GM21576 (cell line): ENCODE measurements at regions not wholly inside any gene's neighbourhood (a gene's known extent, or its start where the extent isn't known, plus 50 kb on each side); places are given as distances from the start of the nearest gene placed in this dataset.
A peak's percentile ranks its signal among the peaks of the same experiment; 100 is the strongest.
"Not testable (repeated sequence)": the region's sequence is repeated elsewhere in the genome, so short reads cannot be mapped to it uniquely, and the experiment has no call there.

Experiments
- ATAC-seq: cut with Tn5 transposase; IDR thresholded peaks from one replicate; pipeline ENCODE4 v1.9.1; 2021; ENCODE audit warnings: mild to moderate bottlenecking, moderate library complexity; ENCODE audit not compliant: unreplicated experiment

DNA sequence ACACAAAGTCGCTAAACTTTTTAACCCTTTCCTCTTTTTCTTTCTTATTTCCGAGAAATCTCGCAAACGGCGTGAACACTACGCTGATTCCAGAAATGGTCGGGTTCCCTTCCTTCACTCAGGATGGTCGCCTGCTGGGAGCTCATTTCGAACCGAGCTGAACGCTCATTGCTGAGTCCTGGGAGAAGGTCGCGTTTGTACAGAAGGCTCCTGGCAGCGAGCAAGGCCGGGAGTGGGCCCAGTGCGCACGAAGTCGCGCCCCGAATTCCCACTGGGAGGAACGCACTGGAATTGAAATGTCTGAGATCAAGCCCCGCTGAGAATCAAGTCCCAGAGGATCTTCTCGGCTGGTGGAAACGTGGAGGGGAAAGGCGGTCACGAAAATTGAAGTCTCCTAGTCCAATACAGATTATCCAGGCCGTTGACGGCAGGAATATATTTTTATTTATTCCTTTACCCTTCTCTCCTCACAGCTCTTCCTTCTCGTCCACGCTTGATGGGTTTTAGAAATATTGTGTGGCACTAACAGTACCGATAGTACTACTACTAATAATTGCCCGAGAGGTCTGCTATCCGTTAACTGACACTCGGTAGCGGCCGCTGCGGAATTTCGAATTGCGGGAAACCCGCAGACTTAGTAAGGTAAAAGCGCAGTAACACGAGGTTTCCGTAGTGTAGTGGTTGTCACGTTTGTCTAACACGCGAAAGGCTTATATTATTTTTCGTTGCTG lies 207.2 kb upstream of the ZNF184 start:
- ATAC-seq = no peak

- ATAC-seq = no peak
Observed at GRCh38 chr6:27679308-27679963, 206.5 kb upstream of the ZNF184 start.

DNA sequence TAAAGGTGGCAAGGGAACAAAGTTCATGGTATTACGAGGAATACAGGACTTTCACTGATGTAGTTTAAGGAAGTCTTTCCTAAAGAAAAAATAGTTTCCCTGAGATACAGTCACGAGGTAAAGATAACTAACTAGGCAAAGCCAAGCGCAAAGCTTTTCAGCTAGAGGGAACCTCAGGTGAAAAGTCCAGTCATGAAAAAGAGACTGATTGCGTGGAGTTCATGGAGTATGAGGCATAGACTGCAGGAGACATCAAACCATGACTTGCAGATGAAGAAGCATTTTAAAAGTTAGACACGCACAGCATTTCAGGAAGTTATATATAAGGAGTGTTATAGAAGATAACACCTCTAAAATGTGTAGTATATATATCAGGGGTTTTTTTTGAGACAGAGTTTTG lies 205.6 kb upstream of the ZNF184 start:
- no peak for ATAC-seq

DNA sequence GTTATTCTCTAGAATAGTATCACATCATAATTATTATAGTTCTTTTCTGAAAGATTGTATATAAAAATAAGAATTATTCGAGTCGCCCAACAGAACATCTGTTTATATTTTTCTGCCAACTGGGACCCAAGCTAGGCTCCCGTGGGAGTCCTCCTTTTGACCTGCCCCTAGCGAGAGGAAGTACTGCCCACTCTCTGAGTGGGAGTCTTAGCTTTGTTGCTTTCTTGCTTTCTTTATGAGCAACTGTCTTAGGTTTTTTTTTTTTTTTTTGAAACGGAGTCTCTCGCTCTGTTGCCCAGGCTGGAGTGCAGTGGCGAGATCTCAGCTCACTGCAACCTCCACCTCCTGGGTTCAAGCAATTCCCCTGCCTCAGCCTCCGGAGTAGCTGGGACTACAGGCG lies 202.0 kb upstream of the ZNF184 start:
- ATAC-seq = no peak

- peak; percentile 39 for ATAC-seq
Observed at GRCh38 chr6:27672113-27672799, 199.4 kb upstream of the ZNF184 start.

DNA sequence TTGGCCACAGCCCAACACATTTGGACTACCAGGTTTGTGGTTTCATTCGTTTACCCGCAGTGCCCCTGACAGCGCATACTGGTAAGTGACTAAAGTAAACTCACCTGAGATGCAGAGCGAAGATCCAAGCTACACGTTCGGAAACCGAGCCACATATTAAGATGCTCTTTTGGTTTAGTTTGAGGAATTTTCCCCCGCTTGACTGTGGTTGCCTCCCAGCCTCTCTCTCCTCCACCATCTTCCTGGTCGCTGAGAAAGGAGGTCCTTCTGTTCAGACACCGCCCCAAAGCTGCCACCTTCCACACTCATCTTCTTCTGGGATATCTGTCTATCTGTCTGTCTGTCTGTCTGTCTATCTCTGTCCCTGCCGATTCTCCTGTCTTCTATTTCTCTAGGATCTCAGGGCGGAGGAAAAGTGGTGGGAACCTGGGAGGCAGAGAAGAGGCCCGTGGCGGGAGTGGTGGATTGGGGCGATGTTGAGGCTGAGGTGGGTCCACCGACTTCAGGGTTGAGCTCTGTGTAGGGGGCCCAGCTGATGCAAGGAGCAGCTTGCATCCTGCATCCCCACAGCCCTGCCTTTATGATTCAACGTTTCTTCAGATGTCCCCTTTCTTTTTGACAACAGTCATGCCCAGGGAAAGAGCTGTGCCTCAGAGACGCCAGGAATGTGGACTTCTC lies 196.9 kb upstream of the ZNF184 start:
- no peak for ATAC-seq

- no peak for ATAC-seq
Observed at GRCh38 chr6:27669295-27669623, 196.4 kb upstream of the ZNF184 start.

DNA sequence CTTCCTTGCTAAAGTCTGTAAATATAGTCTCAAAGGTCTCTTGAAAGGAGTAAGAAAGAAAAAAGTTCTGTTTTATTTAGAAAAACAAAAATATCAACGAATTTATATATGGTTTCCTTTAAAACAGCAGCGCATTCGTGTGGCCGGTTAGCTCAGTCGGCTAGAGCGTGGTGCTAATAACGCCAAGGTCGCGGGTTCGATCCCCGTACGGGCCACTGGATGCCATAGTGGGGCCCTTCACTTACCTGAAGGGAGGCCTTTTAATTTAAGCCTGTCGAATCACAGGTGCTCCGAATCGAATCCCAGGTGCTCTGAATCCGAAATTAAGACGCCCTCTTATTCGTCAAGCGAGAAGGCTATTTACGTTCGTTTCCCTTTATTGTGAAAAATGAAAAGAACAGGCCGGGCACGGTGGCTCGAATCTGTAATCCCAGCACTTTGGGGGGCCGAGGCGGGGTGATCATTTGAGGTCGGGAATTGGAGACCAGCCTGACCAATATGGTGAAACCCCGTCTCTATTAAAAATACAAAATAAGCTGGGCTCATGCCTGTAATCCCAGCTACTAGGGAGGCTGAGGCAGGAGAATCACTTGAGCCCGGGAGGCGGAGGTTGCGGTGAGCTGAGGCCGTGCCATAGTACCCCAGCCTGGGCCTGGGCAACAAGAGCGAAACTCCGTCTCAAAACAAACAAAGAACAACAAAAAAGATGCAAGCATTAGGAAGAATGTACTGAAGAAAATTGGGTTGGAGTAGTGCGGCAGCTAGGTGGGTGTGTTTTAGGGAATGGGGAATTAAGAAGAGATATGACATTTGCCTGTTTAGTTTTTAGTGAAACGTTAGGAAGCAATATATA lies 195.8 kb upstream of the ZNF184 start:
- ATAC-seq = no peak

DNA sequence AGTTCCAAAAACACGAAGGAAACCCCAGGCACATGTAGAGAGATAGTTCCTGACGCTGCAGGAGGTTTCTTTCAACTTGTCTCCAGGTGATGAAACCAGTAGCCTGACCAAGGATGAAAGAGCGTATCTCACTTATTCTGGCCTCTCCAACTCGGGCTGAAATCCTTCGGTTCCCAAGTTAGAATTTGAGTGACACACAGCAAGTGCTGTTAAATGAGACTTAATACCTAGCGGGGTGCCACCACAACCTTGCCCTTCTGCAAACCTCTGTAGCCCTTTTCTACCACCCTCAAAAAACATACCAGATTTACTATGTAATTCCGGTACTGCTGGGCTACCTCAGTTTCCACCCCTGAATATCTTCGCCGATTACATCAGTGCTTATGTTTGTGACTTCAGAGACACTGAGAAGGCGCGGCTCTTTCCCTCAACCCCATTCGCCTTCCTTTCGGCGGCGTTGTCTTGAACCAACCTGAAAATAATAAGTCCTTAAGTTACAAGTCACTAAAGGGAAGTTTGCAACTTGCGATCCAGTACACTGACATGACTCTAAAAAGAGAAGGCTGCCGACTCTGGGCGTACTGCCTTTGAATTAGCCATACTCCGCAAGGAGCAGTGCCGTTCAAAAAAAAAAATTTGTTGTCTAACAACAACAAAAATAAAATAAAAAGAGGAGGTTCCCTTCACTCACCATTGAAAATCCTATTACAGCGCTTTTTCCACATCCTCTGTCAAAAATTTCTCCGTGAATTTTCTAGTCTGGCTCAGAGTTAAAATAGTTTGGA lies 194.9 kb upstream of the ZNF184 start:
- ATAC-seq = no peak

DNA sequence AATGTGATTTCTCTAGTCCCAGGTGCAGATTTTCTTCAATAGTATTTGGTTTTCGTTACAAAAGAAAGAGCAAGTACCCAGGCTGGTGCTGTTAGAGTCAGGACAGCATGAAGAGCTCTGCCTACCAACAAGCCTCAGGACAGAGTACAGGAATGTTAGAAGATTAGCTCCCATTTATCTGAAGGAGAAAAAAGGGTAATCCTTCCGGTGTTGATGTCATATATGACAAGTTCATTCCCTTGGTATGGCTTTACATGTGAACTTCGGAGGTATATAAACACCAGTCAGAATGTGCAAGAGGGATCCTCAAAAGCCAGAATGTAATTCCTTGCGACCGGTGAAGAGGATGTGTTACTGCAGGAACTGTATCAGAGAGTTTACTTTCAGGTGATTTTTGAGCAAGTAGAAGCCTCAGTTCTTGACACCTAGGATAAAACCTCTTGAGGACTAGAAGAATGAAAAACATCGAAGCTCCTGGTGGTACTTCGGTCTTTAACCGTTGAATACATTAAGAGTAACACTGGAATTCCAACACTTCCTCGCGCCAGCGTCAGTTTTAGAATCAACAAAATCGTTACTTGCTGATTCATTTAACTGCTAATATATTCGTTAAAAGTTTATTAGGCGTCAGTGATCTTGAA lies 194.2 kb upstream of the ZNF184 start:
- no peak for ATAC-seq

- ATAC-seq = no peak
Observed at GRCh38 chr6:27662769-27663168, 189.9 kb upstream of the ZNF184 start.

- ATAC-seq = not testable (repeated sequence)
Observed at GRCh38 chr6:27662212-27662611, 189.3 kb upstream of the ZNF184 start.

GRCh38 chr6:27653143-27653825 lies 180.4 kb upstream of the ZNF184 start:
- ATAC-seq = not testable (repeated sequence)

DNA sequence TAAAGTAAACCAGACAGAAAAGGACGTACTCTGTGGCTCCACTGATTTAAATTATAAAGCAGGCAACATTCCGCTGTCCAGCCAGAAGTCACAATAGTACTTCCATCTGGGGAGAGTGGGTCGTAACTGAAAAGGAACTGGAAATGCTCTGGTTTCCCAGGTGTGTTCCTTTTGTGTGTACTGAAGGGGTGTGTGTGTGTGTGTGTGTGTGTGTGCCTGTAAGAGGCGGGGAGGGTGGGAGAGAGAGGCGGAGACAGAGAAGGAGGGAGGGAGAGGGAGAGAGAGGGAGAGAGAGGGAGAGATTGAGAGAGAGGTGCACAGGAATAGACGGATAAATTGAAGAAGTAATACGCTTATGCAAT lies 178.4 kb upstream of the ZNF184 start:
- ATAC-seq = no peak

- ATAC-seq = no peak
Observed at GRCh38 chr6:27650620-27651370, 177.9 kb upstream of the ZNF184 start.

DNA sequence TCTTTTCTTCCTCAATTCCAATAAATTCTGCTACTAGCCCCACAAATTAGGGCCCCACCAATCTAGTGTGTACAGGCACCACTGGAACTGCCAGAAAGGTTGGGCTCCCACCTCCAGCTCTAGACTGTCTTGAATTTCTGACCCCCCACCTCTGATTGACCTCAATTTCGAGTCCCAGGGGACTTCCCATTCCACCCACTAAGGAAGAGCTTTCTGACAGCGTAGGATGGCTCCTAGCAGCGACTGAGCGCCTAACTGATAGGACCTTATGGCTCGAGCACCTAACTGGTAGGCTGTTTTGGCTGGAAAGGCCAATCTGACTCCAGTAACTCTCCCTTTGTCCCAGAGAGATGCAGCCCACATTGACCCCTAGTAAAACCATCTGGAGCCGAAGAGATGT lies 171.6 kb upstream of the ZNF184 start:
- no peak for ATAC-seq

- no peak for ATAC-seq
Observed at GRCh38 chr6:27642744-27643456, 170.0 kb upstream of the ZNF184 start.

- not testable (repeated sequence) for ATAC-seq
Observed at GRCh38 chr6:27635886-27636285, 163.0 kb upstream of the ZNF184 start.
